ENCODE measurements at regions not wholly inside any gene's neighbourhood (a gene's known extent, or its start where the extent isn't known, plus 50 kb on each side); places are given as distances from the start of the nearest gene placed in this dataset.

DNA sequence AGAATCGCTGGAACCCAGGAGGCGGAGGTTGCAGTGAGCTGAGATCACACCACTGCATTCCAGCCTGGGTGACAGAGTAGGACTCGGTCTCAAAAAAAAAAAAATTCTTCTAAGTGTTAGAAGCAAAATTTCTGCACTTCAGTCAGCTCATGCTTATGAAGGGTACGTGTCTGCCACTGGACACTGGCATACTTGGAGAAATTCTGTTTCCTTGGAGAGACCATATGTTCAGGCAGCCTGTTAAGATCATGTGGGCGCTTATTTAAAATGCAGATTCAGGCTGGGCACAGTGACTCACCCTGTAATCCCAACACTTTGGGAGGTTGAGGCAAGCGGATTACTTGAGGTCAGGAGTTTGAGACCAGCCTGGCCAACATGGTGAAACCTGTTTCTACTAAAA lies 85.6 kb upstream of the IQSEC1 start:
- no peaks in the 10 kb centered on the region for H3K4me1 ChIP-seq (ENCODE audit: control insufficient read depth in 5 of 5, insufficient read depth in 5 of 5, low read length in 5 of 5)
- H3K27ac ChIP-seq (ENCODE audit: low read depth, low read length) = no peak overlapping the region
- H3K9me3 ChIP-seq (ENCODE audit: control insufficient read depth in 5 of 5, low read length in 5 of 5) = peaks cover 0 to 15% (median 13%) of the 10 kb centered on the region in 5 donors
- no peak overlapping the region for H3K9ac ChIP-seq (ENCODE audit: low read length in 5 of 5)
- peaks cover 0 to 3% (median 0%) of the 10 kb centered on the region in 5 donors for H3K36me3 ChIP-seq (ENCODE audit: control insufficient read depth in 5 of 5, insufficient read depth in 5 of 5, low read length in 5 of 5)
- no peak overlapping the region for H3K4me3 ChIP-seq (ENCODE audit: low read depth in 1 of 5, low read length in 5 of 5)
- H3K27me3 ChIP-seq (ENCODE audit: control insufficient read depth in 5 of 5, insufficient read depth in 4 of 5, low read length in 5 of 5) = peaks cover 0 to 4% (median 0%) of the 10 kb centered on the region in 5 donors

DNA sequence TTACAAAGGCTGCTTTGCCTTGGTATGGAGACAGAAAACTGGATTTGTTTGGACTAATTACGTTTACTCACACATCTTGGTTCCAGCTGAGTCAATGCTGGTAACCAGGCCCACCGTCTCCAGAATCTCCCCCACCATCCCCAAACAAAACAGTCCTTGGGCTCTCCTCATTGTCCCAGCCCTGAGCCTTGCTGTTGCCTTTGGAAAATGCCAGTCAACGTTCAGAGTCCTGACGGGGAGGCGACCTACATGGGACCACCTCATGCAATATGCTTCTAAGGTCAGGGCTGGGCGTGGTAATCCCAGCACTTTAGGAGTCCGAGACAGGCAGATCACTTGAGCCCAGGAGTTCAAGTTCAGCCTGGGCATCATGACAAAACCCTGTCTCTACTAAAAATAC lies 85.2 kb upstream of the IQSEC1 start:
- Histone ChIP-seq H3K27me3 (ENCODE audit: control insufficient read depth in 5 of 5, insufficient read depth in 4 of 5, low read length in 5 of 5) (peaks cover 0 to 4% (median 0%) of the 10 kb centered on the region in 5 donors), H3K9me3 (ENCODE audit: control insufficient read depth in 5 of 5, low read length in 5 of 5) (peaks cover 0 to 15% (median 13%) of the 10 kb centered on the region in 5 donors), H3K36me3 (ENCODE audit: control insufficient read depth in 5 of 5, insufficient read depth in 5 of 5, low read length in 5 of 5) (peaks cover 0 to 2% (median 0%) of the 10 kb centered on the region in 5 donors), H3K9ac (ENCODE audit: low read length in 5 of 5) (no peak overlapping the region), H3K27ac (ENCODE audit: low read depth, low read length) (no peak overlapping the region), H3K4me3 (ENCODE audit: low read depth in 1 of 5, low read length in 5 of 5) (no peak overlapping the region), H3K4me1 (ENCODE audit: control insufficient read depth in 5 of 5, insufficient read depth in 5 of 5, low read length in 5 of 5) (no peaks in the 10 kb centered on the region)

DNA sequence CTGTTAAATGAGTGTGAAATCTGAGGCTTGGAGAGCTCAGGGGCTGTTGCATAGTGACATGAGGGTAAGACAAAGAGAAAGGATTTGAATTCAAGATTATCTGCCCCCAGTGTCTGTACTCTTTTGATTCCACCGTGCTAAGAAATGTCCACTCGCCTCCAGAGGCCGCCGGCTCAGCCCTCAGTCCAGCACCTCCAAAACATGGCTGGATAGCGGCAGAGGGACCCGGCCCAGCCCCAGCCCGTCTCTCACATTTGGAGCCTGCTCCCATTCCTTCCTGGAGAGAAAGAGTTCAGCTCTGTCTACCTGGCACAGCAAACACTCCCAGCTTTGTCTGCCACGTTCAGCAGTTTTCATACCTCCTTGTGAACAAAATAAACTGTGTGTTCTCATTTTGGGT lies 84.8 kb upstream of the IQSEC1 start:
- H3K4me3 ChIP-seq (ENCODE audit: low read depth in 1 of 5, low read length in 5 of 5) = no peak overlapping the region
- H3K36me3 ChIP-seq (ENCODE audit: control insufficient read depth in 5 of 5, insufficient read depth in 5 of 5, low read length in 5 of 5) = peaks cover 0 to 2% (median 0%) of the 10 kb centered on the region in 5 donors
- H3K27ac ChIP-seq (ENCODE audit: low read depth, low read length) = no peak overlapping the region
- H3K27me3 ChIP-seq (ENCODE audit: control insufficient read depth in 5 of 5, insufficient read depth in 4 of 5, low read length in 5 of 5) = peaks cover 0 to 3% (median 0%) of the 10 kb centered on the region in 5 donors
- peaks cover 0 to 15% (median 13%) of the 10 kb centered on the region in 5 donors for H3K9me3 ChIP-seq (ENCODE audit: control insufficient read depth in 5 of 5, low read length in 5 of 5)
- H3K9ac ChIP-seq (ENCODE audit: low read length in 5 of 5) = no peak overlapping the region
- no peaks in the 10 kb centered on the region for H3K4me1 ChIP-seq (ENCODE audit: control insufficient read depth in 5 of 5, insufficient read depth in 5 of 5, low read length in 5 of 5)

DNA sequence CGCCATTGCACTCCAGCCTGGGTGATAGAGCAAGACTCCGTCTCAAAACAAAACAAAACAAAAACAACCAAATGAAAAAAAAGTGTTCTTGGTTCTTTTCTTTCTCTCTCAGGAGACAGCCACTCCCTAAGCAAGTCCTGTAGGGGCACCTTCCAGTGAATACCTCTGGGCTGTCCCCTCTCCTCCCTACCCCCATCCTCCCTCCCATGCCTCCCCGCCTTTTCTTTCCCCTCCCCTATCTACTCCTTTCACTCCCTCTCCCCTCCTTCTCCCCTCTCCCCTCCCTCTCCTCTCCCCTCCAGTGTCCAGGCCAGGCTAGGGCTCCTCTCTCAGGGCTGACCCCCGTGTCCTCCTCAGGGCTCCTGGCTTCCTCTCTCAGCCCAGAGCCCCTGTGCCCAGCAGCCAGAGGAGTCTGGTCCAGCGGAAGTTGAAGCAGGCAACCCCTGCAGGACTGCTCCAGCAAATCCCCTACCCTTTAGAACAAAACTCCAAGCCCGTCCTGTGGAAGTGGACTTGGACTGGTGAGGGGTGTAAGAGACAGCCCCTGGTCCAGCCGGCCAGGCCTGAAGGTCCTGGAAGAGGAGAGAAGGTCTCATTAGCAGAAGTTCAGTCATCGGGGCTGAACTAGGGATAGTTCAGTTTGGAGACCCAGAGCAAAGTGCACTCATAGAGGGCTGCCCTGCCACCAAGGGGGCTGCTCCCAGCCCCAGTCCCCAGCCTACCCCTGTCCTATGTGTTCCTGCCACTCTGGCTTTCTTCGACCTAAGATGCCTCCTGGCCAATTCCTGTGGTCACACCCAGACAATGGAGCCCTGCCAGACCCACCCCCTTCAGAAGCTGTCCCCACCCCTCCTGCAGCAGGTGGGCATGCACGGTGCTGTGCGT lies 79.8 kb upstream of the IQSEC1 start:
- peaks cover 0 to 15% (median 13%) of the 10 kb centered on the region in 5 donors for H3K9me3 ChIP-seq (ENCODE audit: control insufficient read depth in 5 of 5, low read length in 5 of 5)
- H3K27me3 ChIP-seq (ENCODE audit: control insufficient read depth in 5 of 5, insufficient read depth in 4 of 5, low read length in 5 of 5) = no peaks in the 10 kb centered on the region
- H3K4me1 ChIP-seq (ENCODE audit: control insufficient read depth in 5 of 5, insufficient read depth in 5 of 5, low read length in 5 of 5) = peaks cover 0 to 9% (median 6%) of the 10 kb centered on the region in 5 donors
- H3K36me3 ChIP-seq (ENCODE audit: control insufficient read depth in 5 of 5, insufficient read depth in 5 of 5, low read length in 5 of 5) = peaks cover 0 to 2% (median 0%) of the 10 kb centered on the region in 5 donors
- no peak overlapping the region for H3K4me3 ChIP-seq (ENCODE audit: low read depth in 1 of 5, low read length in 5 of 5)
- no peak overlapping the region for H3K9ac ChIP-seq (ENCODE audit: low read length in 5 of 5)
- H3K27ac ChIP-seq (ENCODE audit: low read depth, low read length) = no peak overlapping the region

DNA sequence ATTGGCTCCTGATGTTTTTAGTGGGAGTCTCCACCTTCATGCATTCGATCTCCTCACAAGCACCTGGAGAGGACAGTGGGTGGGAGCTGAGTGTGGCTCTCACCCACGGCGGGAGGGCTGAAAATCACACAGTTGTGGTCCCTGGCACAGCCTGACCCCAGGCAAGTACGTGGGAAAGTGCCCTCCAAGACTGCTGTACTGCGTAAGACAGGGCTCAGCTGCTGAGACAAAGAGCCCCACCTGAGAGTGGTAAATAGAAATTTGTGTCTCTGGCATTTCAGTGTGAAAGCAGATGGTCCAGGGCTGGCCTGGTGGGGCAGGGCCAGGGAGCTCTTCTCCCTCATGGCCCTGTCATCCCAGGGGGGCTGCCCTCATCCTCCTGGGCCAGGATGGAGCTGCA lies 77.4 kb upstream of the IQSEC1 start:
- H3K9me3 ChIP-seq (ENCODE audit: control insufficient read depth in 5 of 5, low read length in 5 of 5) = peaks cover 0 to 5% (median 4%) of the 10 kb centered on the region in 5 donors
- no peak overlapping the region for H3K27ac ChIP-seq (ENCODE audit: low read depth, low read length)
- H3K4me1 ChIP-seq (ENCODE audit: control insufficient read depth in 5 of 5, insufficient read depth in 5 of 5, low read length in 5 of 5) = peaks cover 0 to 9% (median 6%) of the 10 kb centered on the region in 5 donors
- H3K4me3 ChIP-seq (ENCODE audit: low read depth in 1 of 5, low read length in 5 of 5) = no peak overlapping the region
- H3K9ac ChIP-seq (ENCODE audit: low read length in 5 of 5) = no peak overlapping the region
- peaks cover 0 to 2% (median 0%) of the 10 kb centered on the region in 5 donors for H3K36me3 ChIP-seq (ENCODE audit: control insufficient read depth in 5 of 5, insufficient read depth in 5 of 5, low read length in 5 of 5)
- no peaks in the 10 kb centered on the region for H3K27me3 ChIP-seq (ENCODE audit: control insufficient read depth in 5 of 5, insufficient read depth in 4 of 5, low read length in 5 of 5)

DNA sequence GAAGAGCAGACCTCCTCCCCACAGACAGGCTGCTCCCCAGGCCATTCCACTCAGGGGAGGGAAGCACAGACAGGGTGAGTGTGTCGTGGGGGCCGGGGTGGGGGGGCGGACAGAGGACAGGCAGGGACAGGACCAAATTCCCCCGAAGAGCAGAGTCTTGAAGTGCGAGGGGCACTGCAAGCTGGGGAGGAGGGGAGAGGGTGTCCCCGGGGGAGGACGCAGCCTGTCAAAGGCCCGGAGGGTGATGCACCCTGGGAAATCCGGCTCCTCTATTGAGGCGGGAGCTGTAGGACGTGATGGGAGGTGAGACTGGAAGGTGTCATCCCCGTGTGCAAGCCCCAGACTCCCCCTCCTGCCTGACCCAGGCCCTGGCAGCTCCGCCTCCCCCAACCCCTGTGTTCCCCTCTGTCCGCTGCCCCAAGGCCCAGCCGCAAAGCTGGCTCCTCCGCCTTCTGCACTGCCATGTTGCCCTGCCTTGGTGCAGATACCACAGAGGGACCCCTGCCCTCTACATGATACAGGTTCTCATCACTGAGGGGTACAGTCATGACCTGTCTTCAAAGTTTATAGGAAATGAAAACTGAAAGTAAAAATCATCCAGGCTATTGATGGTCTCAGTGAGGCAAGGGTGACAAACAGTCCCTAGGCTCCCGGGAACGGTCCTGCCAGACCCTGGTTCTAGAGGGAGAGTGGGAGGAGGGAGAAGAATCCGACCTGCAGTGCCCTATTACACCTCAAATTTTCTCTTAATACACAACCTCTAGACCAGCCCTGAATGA lies 76.3 kb upstream of the IQSEC1 start:
- Histone ChIP-seq H3K4me3 (ENCODE audit: low read depth in 1 of 5, low read length in 5 of 5) (peak overlapping the region in 1 of 5 donors; percentile 37), H3K9ac (ENCODE audit: low read length in 5 of 5) (no peak overlapping the region), H3K27ac (ENCODE audit: low read depth, low read length) (no peak overlapping the region), H3K4me1 (ENCODE audit: control insufficient read depth in 5 of 5, insufficient read depth in 5 of 5, low read length in 5 of 5) (peaks cover 0 to 9% (median 6%) of the 10 kb centered on the region in 5 donors), H3K9me3 (ENCODE audit: control insufficient read depth in 5 of 5, low read length in 5 of 5) (peaks cover 0 to 4% (median 0%) of the 10 kb centered on the region in 5 donors), H3K36me3 (ENCODE audit: control insufficient read depth in 5 of 5, insufficient read depth in 5 of 5, low read length in 5 of 5) (peaks cover 0 to 2% (median 0%) of the 10 kb centered on the region in 5 donors), H3K27me3 (ENCODE audit: control insufficient read depth in 5 of 5, insufficient read depth in 4 of 5, low read length in 5 of 5) (no peaks in the 10 kb centered on the region)

DNA sequence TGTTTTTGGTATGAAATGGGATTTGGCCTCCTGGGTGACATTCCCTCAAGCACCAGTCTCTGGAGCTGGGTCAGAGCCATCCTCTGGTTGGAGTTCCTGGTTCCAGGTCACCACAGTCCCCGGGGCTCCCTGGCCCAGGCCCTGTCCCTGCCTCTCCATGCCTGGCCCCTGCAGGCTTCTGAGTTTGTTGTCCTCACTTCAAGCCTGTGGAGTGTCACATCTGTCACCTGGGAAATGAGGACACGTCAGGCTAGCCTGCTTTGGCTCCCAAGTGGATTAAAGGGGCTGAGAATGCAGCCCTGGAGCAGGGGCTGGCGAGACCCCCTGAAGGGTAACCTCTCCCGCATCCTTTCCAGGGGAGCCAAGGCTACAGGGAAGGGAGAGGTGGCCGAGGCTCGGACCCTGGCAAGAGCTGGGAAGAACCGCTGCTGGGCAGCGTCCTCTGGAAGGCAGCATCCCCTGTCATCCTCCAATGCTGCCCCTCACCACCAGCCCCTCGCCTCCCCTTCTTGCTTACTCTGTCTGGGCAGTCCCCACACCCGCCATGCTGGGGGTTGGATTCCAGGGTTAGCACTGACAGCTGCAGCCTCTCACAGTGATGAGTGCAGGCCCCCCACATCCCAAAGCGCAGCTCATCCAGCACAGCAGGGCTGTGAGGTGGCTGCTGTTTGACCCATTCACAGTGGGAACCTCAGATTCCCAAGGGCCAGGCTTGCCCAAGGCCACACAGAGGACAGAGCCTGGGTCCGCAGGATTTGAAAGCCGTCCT lies 75.5 kb upstream of the IQSEC1 start:
- Histone ChIP-seq H3K27ac (ENCODE audit: low read depth, low read length) (no peak overlapping the region), H3K9me3 (ENCODE audit: control insufficient read depth in 5 of 5, low read length in 5 of 5) (peaks cover 0 to 4% (median 0%) of the 10 kb centered on the region in 5 donors), H3K36me3 (ENCODE audit: control insufficient read depth in 5 of 5, insufficient read depth in 5 of 5, low read length in 5 of 5) (peaks cover 0 to 2% (median 0%) of the 10 kb centered on the region in 5 donors), H3K4me1 (ENCODE audit: control insufficient read depth in 5 of 5, insufficient read depth in 5 of 5, low read length in 5 of 5) (peaks cover 0 to 9% (median 6%) of the 10 kb centered on the region in 5 donors), H3K9ac (ENCODE audit: low read length in 5 of 5) (no peak overlapping the region), H3K4me3 (ENCODE audit: low read depth in 1 of 5, low read length in 5 of 5) (no peak overlapping the region), H3K27me3 (ENCODE audit: control insufficient read depth in 5 of 5, insufficient read depth in 4 of 5, low read length in 5 of 5) (no peaks in the 10 kb centered on the region)

DNA sequence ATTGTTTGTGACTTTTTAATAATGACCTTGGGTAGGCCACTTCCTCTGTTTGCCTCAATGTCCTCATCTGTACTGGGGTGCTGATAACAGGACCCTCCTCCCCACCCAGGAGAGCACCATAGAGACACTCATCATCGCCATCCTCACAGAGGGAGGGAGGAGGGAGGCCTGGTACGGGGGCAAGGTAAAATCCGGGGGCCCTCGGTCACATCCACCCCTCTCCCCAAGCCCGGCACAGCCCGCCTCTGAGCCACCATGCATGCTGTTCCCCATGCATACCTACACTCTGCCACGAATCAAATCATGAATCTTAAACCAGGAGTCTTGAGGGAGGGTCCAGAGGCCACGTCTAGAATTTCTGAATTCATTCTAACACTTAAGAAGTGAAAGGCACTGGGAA lies 74.9 kb upstream of the IQSEC1 start:
- peaks cover 0 to 4% (median 0%) of the 10 kb centered on the region in 5 donors for H3K9me3 ChIP-seq (ENCODE audit: control insufficient read depth in 5 of 5, low read length in 5 of 5)
- H3K4me1 ChIP-seq (ENCODE audit: control insufficient read depth in 5 of 5, insufficient read depth in 5 of 5, low read length in 5 of 5) = peaks cover 0 to 9% (median 6%) of the 10 kb centered on the region in 5 donors
- no peak overlapping the region for H3K9ac ChIP-seq (ENCODE audit: low read length in 5 of 5)
- H3K27me3 ChIP-seq (ENCODE audit: control insufficient read depth in 5 of 5, insufficient read depth in 4 of 5, low read length in 5 of 5) = no peaks in the 10 kb centered on the region
- H3K27ac ChIP-seq (ENCODE audit: low read depth, low read length) = no peak overlapping the region
- no peak overlapping the region for H3K4me3 ChIP-seq (ENCODE audit: low read depth in 1 of 5, low read length in 5 of 5)
- H3K36me3 ChIP-seq (ENCODE audit: control insufficient read depth in 5 of 5, insufficient read depth in 5 of 5, low read length in 5 of 5) = peaks cover 0 to 2% (median 0%) of the 10 kb centered on the region in 5 donors

DNA sequence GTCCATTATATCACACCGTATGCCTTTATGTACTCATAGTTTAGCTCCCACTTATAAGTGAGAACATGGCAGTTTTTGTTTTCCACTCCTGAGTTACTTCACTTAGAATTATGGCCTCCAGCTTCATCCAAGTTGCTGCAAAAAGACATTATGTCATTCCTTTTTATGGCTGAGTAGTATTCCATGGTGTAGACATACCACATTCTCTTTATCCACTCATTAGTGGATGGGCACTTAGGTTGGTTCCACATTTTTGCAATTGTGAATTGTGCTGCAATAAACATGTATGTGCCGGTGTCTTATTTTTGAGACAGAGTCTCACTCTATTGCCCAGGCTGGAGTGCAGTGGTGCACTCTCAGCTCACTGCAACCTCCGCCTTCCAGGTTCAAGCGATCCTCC lies 74.1 kb upstream of the IQSEC1 start:
- Histone ChIP-seq H3K4me3 (ENCODE audit: low read depth in 1 of 5, low read length in 5 of 5) (no peak overlapping the region), H3K9me3 (ENCODE audit: control insufficient read depth in 5 of 5, low read length in 5 of 5) (peaks cover 0 to 4% (median 0%) of the 10 kb centered on the region in 5 donors), H3K36me3 (ENCODE audit: control insufficient read depth in 5 of 5, insufficient read depth in 5 of 5, low read length in 5 of 5) (peaks cover 0 to 2% (median 0%) of the 10 kb centered on the region in 5 donors), H3K9ac (ENCODE audit: low read length in 5 of 5) (no peak overlapping the region), H3K4me1 (ENCODE audit: control insufficient read depth in 5 of 5, insufficient read depth in 5 of 5, low read length in 5 of 5) (peaks cover 0 to 9% (median 6%) of the 10 kb centered on the region in 5 donors), H3K27ac (ENCODE audit: low read depth, low read length) (no peak overlapping the region), H3K27me3 (ENCODE audit: control insufficient read depth in 5 of 5, insufficient read depth in 4 of 5, low read length in 5 of 5) (no peaks in the 10 kb centered on the region)
